ENCODE measurements at regions not wholly inside any gene's neighbourhood (a gene's known extent, or its start where the extent isn't known, plus 50 kb on each side); places are given as distances from the start of the nearest gene placed in this dataset.

DNA sequence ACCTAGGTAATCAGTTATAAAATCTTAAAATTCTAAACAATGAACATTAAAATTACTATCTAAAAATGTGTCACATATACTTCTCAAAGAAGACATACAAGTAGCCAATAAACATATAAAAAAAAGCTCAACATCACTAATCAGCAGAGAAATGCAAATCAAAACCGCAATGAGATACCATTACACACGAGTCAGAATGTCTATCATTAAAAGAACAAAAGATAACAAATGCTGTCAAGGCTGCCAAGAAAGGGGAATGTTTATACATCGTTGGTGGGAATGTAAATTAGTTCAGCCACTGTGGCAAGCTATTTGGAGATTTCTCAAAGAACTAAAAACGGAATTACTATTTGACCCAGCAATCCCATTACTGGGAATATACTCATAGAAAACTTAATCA, 310.3 kb upstream of the EDNRB start:
- H3K4me1 ChIP-seq (ENCODE audit: insufficient read depth) = no peaks in the 10 kb centered on the region
- H3K36me3 ChIP-seq (ENCODE audit: low read depth) = no peaks in the 10 kb centered on the region
- H3K9ac ChIP-seq = no peak overlapping the region
- no peak overlapping the region for H2AFZ ChIP-seq
- H3K27ac ChIP-seq = no peak overlapping the region
- TF ChIP-seq EZH2 (IDR thresholded peaks at IDR 0.05; ENCODE audit: insufficient read depth, poor library complexity, severe bottlenecking) = no peak
- no peak for TF ChIP-seq EZH2phosphoT487 (IDR thresholded peaks at IDR 0.05; ENCODE audit: insufficient read depth, low read depth)
- H3K9me3 ChIP-seq (ENCODE audit: low read depth) = no peaks in the 10 kb centered on the region
- no peaks in the 10 kb centered on the region for H3K79me2 ChIP-seq (ENCODE audit: insufficient read depth)
- 34 to 45% methylated on average over 4 of the region's 4 CpGs for WGBS, 2 experiments (ENCODE audit: low coverage in 1 of 2, low lambda C conversion rate in 2 of 2, missing lambda C conversion rate in 2 of 2)
- H3K4me3 ChIP-seq = no peak overlapping the region
- no peak for DNase-seq
- in situ Hi-C loops (cut with MboI) = no loop called here
- no peaks in the 10 kb centered on the region for H4K20me1 ChIP-seq (ENCODE audit: insufficient read depth)
- H3K27me3 ChIP-seq (replicated peaks; ENCODE audit: insufficient read depth) = peaks cover 28% of the 10 kb centered on the region; the same call in 1 of the 2 replicates
- no peaks in the 10 kb centered on the region for H3F3A ChIP-seq (ENCODE audit: insufficient read depth)
- no peaks in the 10 kb centered on the region for H3K9me2 ChIP-seq (ENCODE audit: insufficient read depth)
- no peak overlapping the region for H3K4me2 ChIP-seq (ENCODE audit: unreplicated experiment)

DNA sequence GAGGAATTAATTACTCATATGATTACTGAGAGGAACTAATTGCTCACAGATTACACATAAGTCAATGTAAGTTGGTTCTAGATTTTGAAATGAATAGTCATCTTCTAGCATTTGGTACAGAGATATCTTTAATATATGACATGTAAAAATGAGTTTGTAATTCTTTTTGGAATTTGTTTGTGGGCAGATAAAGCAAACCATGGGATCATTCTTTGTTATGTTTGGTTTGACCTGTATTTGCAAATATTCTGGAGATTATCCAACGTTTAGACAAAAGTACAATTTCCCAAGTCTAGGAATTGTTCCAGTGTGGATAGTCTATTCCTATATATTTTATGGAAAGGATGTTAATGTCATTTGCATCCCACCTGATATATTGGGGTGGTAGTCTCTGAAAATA, 309.6 kb upstream of the EDNRB start:
- 31 to 33% methylated on average over 1 of the region's 1 CpG for WGBS, 2 experiments (ENCODE audit: low coverage in 1 of 2, low lambda C conversion rate in 2 of 2, missing lambda C conversion rate in 2 of 2)
- Histone ChIP-seq H3K79me2 (ENCODE audit: insufficient read depth) (no peaks in the 10 kb centered on the region), H3K27ac (no peak overlapping the region), H4K20me1 (ENCODE audit: insufficient read depth) (no peaks in the 10 kb centered on the region), H3K27me3 (replicated peaks; ENCODE audit: insufficient read depth) (peaks cover 28% of the 10 kb centered on the region; the same call in 1 of the 2 replicates), H3K4me1 (ENCODE audit: insufficient read depth) (no peaks in the 10 kb centered on the region), H3K9ac (no peak overlapping the region), H3K4me3 (no peak overlapping the region), H3K9me3 (ENCODE audit: low read depth) (no peaks in the 10 kb centered on the region), H3K36me3 (ENCODE audit: low read depth) (no peaks in the 10 kb centered on the region), H3K9me2 (ENCODE audit: insufficient read depth) (no peaks in the 10 kb centered on the region), H3K4me2 (ENCODE audit: unreplicated experiment) (no peak overlapping the region), H3F3A (ENCODE audit: insufficient read depth) (no peaks in the 10 kb centered on the region), H2AFZ (no peak overlapping the region)
- TF ChIP-seq EZH2 (IDR thresholded peaks at IDR 0.05; ENCODE audit: insufficient read depth, poor library complexity, severe bottlenecking) (no peak), EZH2phosphoT487 (IDR thresholded peaks at IDR 0.05; ENCODE audit: insufficient read depth, low read depth) (no peak)
- in situ Hi-C loops (cut with MboI) = no loop called here
- DNase-seq = no peak

GRCh38 chr13:78227709-78228108, 309.1 kb upstream of the EDNRB start:
- Histone ChIP-seq H3K9me2 (ENCODE audit: insufficient read depth) (no peaks in the 10 kb centered on the region), H3K27me3 (replicated peaks; ENCODE audit: insufficient read depth) (peaks cover 28% of the 10 kb centered on the region; the same call in 1 of the 2 replicates), H3K4me2 (ENCODE audit: unreplicated experiment) (no peak overlapping the region), H2AFZ (no peak overlapping the region), H3K79me2 (ENCODE audit: insufficient read depth) (no peaks in the 10 kb centered on the region), H3K36me3 (ENCODE audit: low read depth) (no peaks in the 10 kb centered on the region), H3K4me3 (no peak overlapping the region), H3F3A (ENCODE audit: insufficient read depth) (no peaks in the 10 kb centered on the region), H4K20me1 (ENCODE audit: insufficient read depth) (no peaks in the 10 kb centered on the region), H3K9ac (no peak overlapping the region), H3K9me3 (ENCODE audit: low read depth) (no peaks in the 10 kb centered on the region), H3K27ac (no peak overlapping the region), H3K4me1 (ENCODE audit: insufficient read depth) (no peaks in the 10 kb centered on the region)
- TF ChIP-seq EZH2phosphoT487 (IDR thresholded peaks at IDR 0.05; ENCODE audit: insufficient read depth, low read depth) (no peak), EZH2 (IDR thresholded peaks at IDR 0.05; ENCODE audit: insufficient read depth, poor library complexity, severe bottlenecking) (no peak)
- in situ Hi-C loops (cut with MboI) = no loop called here
- WGBS, 2 experiments (ENCODE audit: low coverage in 1 of 2, low lambda C conversion rate in 2 of 2, missing lambda C conversion rate in 2 of 2) = 49 to 55% methylated on average over 3 of the region's 3 CpGs
- no peak for DNase-seq

DNA sequence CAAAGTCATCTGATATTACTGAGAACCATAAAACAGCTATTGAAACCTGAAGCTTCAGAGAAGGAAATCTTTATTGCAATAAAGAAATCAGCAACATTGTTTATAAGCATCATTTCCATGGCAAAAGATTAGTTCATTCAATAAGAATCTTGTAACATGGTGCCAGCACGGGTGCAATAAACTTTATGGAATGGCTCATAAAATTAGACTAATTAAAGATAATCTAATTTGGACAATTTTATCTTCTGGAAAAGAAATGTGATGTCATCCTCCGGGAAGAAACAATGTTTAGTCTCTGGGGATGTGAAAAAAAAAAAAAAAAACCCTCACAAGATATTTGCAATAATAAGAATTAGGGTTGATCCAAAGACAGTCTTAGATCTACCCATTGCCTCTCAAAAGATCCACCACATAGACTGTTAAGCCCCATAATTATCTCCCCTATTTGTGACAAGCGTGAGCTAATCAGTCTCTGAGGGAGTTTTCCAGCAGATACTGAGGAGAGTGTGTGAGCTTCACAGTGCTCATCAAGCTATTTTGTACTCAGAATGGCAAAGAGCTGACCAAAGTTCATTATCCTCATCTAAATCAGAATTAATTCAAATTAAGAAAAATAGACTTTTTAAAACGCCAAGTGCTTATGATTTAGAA, 297.0 kb upstream of the EDNRB start:
- Histone ChIP-seq H3K4me3 (no peak overlapping the region), H3K27me3 (replicated peaks; ENCODE audit: insufficient read depth) (peaks cover 68% of the 10 kb centered on the region), H3F3A (ENCODE audit: insufficient read depth) (no peaks in the 10 kb centered on the region), H3K9me3 (ENCODE audit: low read depth) (no peaks in the 10 kb centered on the region), H3K9ac (no peak overlapping the region), H3K36me3 (ENCODE audit: low read depth) (no peaks in the 10 kb centered on the region), H3K4me1 (ENCODE audit: insufficient read depth) (no peaks in the 10 kb centered on the region), H4K20me1 (ENCODE audit: insufficient read depth) (no peaks in the 10 kb centered on the region), H3K9me2 (ENCODE audit: insufficient read depth) (no peaks in the 10 kb centered on the region), H2AFZ (no peak overlapping the region), H3K27ac (no peak overlapping the region), H3K4me2 (ENCODE audit: unreplicated experiment) (no peak overlapping the region), H3K79me2 (ENCODE audit: insufficient read depth) (no peaks in the 10 kb centered on the region)
- 30 to 31% methylated on average over 4 of the region's 4 CpGs for WGBS, 2 experiments (ENCODE audit: low coverage in 1 of 2, low lambda C conversion rate in 2 of 2, missing lambda C conversion rate in 2 of 2)
- in situ Hi-C loops (cut with MboI) = no loop called here
- no peak for DNase-seq
- no peak for TF ChIP-seq EZH2phosphoT487 (IDR thresholded peaks at IDR 0.05; ENCODE audit: insufficient read depth, low read depth)
- TF ChIP-seq EZH2 (IDR thresholded peaks at IDR 0.05; ENCODE audit: insufficient read depth, poor library complexity, severe bottlenecking) = no peak

All from GM23248 (cell line).